Effector memory CD4-positive, alpha-beta T cell (primary cell): ENCODE measurements at regions not wholly inside any gene's neighbourhood (a gene's known extent, or its start where the extent isn't known, plus 50 kb on each side); places are given as distances from the start of the nearest gene placed in this dataset.

Experiments
- DNase-seq, 3 donors: peaks; one replicate each; pipeline ENCODE4 v3.0.0-alpha.2; 2020
- H3K27ac ChIP-seq: 2 replicates; pipeline ENCODE4 v1.7.0; 2013; ENCODE audit warnings: mild to moderate bottlenecking, low read length, moderate library complexity; ENCODE audit not compliant: insufficient read depth, poor library complexity, severe bottlenecking
- H3K27me3 ChIP-seq: replicated peaks from 2 replicates; pipeline ENCODE4 v1.7.0; 2013; ENCODE audit warnings: mild to moderate bottlenecking, low read length; ENCODE audit not compliant: insufficient read depth, control insufficient read depth, poor library complexity, severe bottlenecking
- H3K36me3 ChIP-seq: 2 replicates; pipeline ENCODE4 v1.7.0; 2013; ENCODE audit warnings: mild to moderate bottlenecking, low read length, moderate library complexity; ENCODE audit not compliant: control insufficient read depth, insufficient read depth
- H3K4me1 ChIP-seq: 2 replicates; pipeline ENCODE4 v1.7.0; 2013; ENCODE audit warnings: low read length, mild to moderate bottlenecking; ENCODE audit not compliant: control insufficient read depth, insufficient read depth, poor library complexity, severe bottlenecking
- H3K4me3 ChIP-seq: 2 replicates; pipeline ENCODE4 v1.7.0; 2013; ENCODE audit warnings: low read length, low read depth, mild to moderate bottlenecking; ENCODE audit not compliant: insufficient read depth, poor library complexity, severe bottlenecking
- H3K9me3 ChIP-seq: 2 replicates; pipeline ENCODE4 v1.7.0; 2013; ENCODE audit warnings: mild to moderate bottlenecking, low read length, moderate library complexity; ENCODE audit not compliant: control insufficient read depth

GRCh38 chr4:20528508-20528907 is 171.8 kb upstream of the PACRGL start:
- no peaks in the 10 kb centered on the region for H3K36me3 ChIP-seq
- no peak overlapping the region for H3K4me3 ChIP-seq
- DNase-seq: no peak
- H3K27ac ChIP-seq: no peak overlapping the region
- no peaks in the 10 kb centered on the region for H3K4me1 ChIP-seq
- no peaks in the 10 kb centered on the region for H3K9me3 ChIP-seq
- H3K27me3 ChIP-seq: no peaks in the 10 kb centered on the region

- H3K4me1 ChIP-seq: no peaks in the 10 kb centered on the region
- no peaks in the 10 kb centered on the region for H3K36me3 ChIP-seq
- no peak for DNase-seq
- no peaks in the 10 kb centered on the region for H3K27me3 ChIP-seq
- no peaks in the 10 kb centered on the region for H3K9me3 ChIP-seq
- H3K27ac ChIP-seq: no peak overlapping the region
- H3K4me3 ChIP-seq: no peak overlapping the region
These were observed 170.6 kb upstream of the PACRGL start for GRCh38 chr4:20529691-20530090.

GRCh38 chr4:20532116-20532790 is 168.0 kb upstream of the PACRGL start:
- DNase-seq: no peak

GRCh38 chr4:20532871-20533870 is 167.1 kb upstream of the PACRGL start:
- Histone ChIP-seq H3K9me3 (no peaks in the 10 kb centered on the region), H3K27me3 (no peaks in the 10 kb centered on the region), H3K27ac (no peak overlapping the region), H3K36me3 (no peaks in the 10 kb centered on the region), H3K4me3 (no peak overlapping the region), H3K4me1 (no peaks in the 10 kb centered on the region)
- no peak for DNase-seq

More at GRCh38 chr4:20532116-20532790, 168.0 kb upstream of the PACRGL start:
- Histone ChIP-seq H3K27me3 (no peaks in the 10 kb centered on the region), H3K4me1 (no peaks in the 10 kb centered on the region), H3K9me3 (no peaks in the 10 kb centered on the region), H3K36me3 (no peaks in the 10 kb centered on the region), H3K27ac (no peak overlapping the region), H3K4me3 (no peak overlapping the region)

GRCh38 chr4:20538905-20539304 is 161.4 kb upstream of the PACRGL start:
- Histone ChIP-seq H3K9me3 (no peaks in the 10 kb centered on the region), H3K36me3 (no peaks in the 10 kb centered on the region), H3K27me3 (no peaks in the 10 kb centered on the region), H3K4me1 (no peaks in the 10 kb centered on the region), H3K4me3 (no peak overlapping the region), H3K27ac (no peak overlapping the region)
- DNase-seq: no peak

- H3K27me3 ChIP-seq: no peaks in the 10 kb centered on the region
- no peaks in the 10 kb centered on the region for H3K9me3 ChIP-seq
- DNase-seq: no peak
- H3K4me1 ChIP-seq: no peaks in the 10 kb centered on the region
- H3K4me3 ChIP-seq: no peak overlapping the region
- H3K27ac ChIP-seq: no peak overlapping the region
- H3K36me3 ChIP-seq: no peaks in the 10 kb centered on the region
These were observed 157.1 kb upstream of the PACRGL start for GRCh38 chr4:20543131-20543530.

- Histone ChIP-seq H3K36me3 (no peaks in the 10 kb centered on the region), H3K27ac (no peak overlapping the region), H3K9me3 (no peaks in the 10 kb centered on the region), H3K4me3 (no peak overlapping the region), H3K27me3 (no peaks in the 10 kb centered on the region), H3K4me1 (no peaks in the 10 kb centered on the region)
- no peak for DNase-seq
These were observed 155.6 kb upstream of the PACRGL start for GRCh38 chr4:20544645-20545044.

- Histone ChIP-seq H3K27ac (no peak overlapping the region), H3K27me3 (peaks cover 4% of the 10 kb centered on the region), H3K36me3 (no peaks in the 10 kb centered on the region), H3K4me1 (no peaks in the 10 kb centered on the region), H3K9me3 (no peaks in the 10 kb centered on the region), H3K4me3 (no peak overlapping the region)
- no peak for DNase-seq
These were observed 148.3 kb upstream of the PACRGL start for GRCh38 chr4:20552004-20552403.

GRCh38 chr4:20554134-20554533 is 146.1 kb upstream of the PACRGL start:
- DNase-seq: no peak
- H3K4me3 ChIP-seq: no peak overlapping the region
- no peaks in the 10 kb centered on the region for H3K9me3 ChIP-seq
- peaks cover 4% of the 10 kb centered on the region for H3K27me3 ChIP-seq
- no peaks in the 10 kb centered on the region for H3K36me3 ChIP-seq
- no peaks in the 10 kb centered on the region for H3K4me1 ChIP-seq
- H3K27ac ChIP-seq: no peak overlapping the region
